Stimulated activated naive CD8-positive, alpha-beta T cell treated with anti-CD3 and anti-CD28 coated beads, Interleukin-15, amount 100 ng/mL, for 72 hours (primary cell): ENCODE measurements at regions not wholly inside any gene's neighbourhood (a gene's known extent, or its start where the extent isn't known, plus 50 kb on each side); places are given as distances from the start of the nearest gene placed in this dataset.

ENCODE experiments used
- ATAC-seq: fragments of 150-1000 bp; cut with Tn5 transposase; 2 replicates; pipeline ENCODE4 v1.10.0; 2021; ENCODE audit warnings: mild to moderate bottlenecking, moderate library complexity
- DNase-seq, 2 donors: peaks; one replicate each; pipeline ENCODE4 v3.0.0; 2021 to 2022
- H3K27ac Mint-ChIP-seq, 2 donors: one replicate each; pipeline ENCODE4 v1.8.0; 2022; ENCODE audit warnings: mild to moderate bottlenecking in 2 of 2, mixed read lengths in 2 of 2, moderate library complexity in 2 of 2
- H3K27me3 Mint-ChIP-seq: one replicate; pipeline ENCODE4 v1.8.0; 2022; ENCODE audit warnings: mixed read lengths
- H3K4me1 Mint-ChIP-seq: one replicate; pipeline ENCODE4 v1.8.0; 2022; ENCODE audit warnings: mild to moderate bottlenecking, mixed read lengths
- H3K4me3 Mint-ChIP-seq, 2 donors: one replicate each; pipeline ENCODE4 v1.8.0; 2022; ENCODE audit warnings: mild to moderate bottlenecking in 2 of 2, mixed read lengths in 2 of 2, moderate library complexity in 1 of 2
- H3K9me3 Mint-ChIP-seq, 2 donors: one replicate each; pipeline ENCODE4 v1.8.0; 2022; ENCODE audit warnings: mixed read lengths in 2 of 2

DNA sequence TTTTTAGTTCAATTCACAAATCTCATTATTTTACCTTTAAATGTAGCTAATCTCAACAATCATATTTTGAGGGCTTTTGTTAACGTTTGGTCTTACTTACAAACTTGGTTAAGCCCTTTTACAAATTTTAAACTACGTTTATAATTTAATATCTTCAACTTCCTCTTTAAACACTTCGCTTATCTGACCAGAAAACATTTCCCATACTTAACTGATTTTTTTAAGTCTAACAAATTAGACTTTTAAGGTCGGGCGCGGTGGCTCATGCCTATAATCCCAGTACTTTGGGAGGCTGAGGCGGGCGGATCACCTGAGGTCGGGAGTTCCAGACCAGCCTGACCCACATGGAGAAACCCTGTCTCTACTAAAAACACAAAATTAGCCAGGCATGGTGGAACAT lies 300.9 kb downstream of the LMX1A start:
- no peaks in the 10 kb centered on the region for H3K4me1 Mint-ChIP-seq
- H3K9me3 Mint-ChIP-seq: no peaks in the 10 kb centered on the region
- peaks cover 18% of the 10 kb centered on the region for H3K27me3 Mint-ChIP-seq
- ATAC-seq (no peak), DNase-seq (no peak)
- no peak overlapping the region for H3K27ac Mint-ChIP-seq
- H3K4me3 Mint-ChIP-seq: no peak overlapping the region

DNA sequence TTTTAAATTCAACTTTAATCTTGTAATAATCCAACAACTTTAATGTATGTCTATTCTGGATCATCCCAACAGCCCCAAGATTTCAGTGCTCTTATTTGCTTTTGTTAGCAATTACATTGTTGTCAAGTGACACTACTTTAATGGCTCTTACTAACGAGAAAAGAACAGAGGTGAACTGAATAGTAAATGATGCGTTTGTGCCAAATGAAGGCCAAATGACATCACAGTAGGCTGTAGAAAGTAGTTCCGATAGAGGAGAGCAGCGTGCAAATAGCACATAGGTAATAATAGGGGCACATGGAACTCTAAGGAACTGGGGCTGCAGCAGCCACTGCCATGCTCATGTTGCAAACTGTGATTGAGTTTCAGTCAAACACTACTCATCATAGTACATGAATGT lies 301.9 kb downstream of the LMX1A start:
- no peak overlapping the region for H3K27ac Mint-ChIP-seq
- no peaks in the 10 kb centered on the region for H3K4me1 Mint-ChIP-seq
- no peak overlapping the region for H3K4me3 Mint-ChIP-seq
- H3K9me3 Mint-ChIP-seq: peaks cover 0 to 7% of the 10 kb centered on the region in 2 donors
- peaks cover 27% of the 10 kb centered on the region for H3K27me3 Mint-ChIP-seq
- ATAC-seq (no peak), DNase-seq (no peak)

DNA sequence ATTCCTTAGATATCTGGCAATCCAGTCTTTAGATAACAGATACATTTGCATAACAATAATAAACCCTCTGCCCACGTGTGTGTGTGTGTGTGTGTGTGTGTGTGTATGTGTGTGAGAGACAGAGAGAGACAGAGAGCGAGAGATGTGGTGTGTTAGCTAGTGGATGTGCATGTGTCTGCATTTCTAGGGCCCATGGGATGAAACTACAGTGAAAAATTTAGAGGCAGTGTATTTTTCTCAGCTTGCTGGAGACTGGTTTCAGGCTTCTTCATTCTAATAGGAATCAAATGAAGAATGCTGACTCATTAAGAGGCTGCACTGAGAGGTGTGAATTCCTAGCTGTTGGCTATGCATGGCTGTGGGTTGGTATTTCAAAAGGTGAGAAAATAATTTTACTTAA lies 303.2 kb downstream of the LMX1A start:
- DNase-seq (no peak), ATAC-seq (no peak)
- H3K4me3 Mint-ChIP-seq: no peak overlapping the region
- H3K9me3 Mint-ChIP-seq: peaks cover 0 to 9% of the 10 kb centered on the region in 2 donors
- no peaks in the 10 kb centered on the region for H3K4me1 Mint-ChIP-seq
- peaks cover 35% of the 10 kb centered on the region for H3K27me3 Mint-ChIP-seq
- no peak overlapping the region for H3K27ac Mint-ChIP-seq

DNA sequence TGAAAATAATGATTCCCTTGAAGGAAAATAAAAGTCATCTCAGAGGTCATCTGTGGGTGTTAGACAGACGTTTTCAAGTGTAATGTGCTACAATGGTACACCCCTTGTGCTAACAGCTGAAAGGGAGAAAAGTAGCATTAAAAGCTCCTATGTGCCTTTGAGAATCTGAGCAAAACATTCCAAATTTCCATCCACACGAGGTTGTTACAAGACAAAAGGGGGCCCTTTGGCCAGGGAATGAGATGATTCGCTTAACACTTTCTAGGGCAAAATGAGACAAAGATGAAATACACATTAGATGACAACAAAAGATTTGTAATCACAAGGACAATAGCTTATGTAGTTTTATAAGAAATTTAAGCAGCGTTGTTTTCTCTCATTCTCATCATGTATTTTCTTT lies 303.6 kb downstream of the LMX1A start:
- DNase-seq (no peak), ATAC-seq (no peak)
- Mint-ChIP-seq H3K9me3 (peaks cover 0 to 9% of the 10 kb centered on the region in 2 donors), H3K27ac (no peak overlapping the region), H3K27me3 (peaks cover 37% of the 10 kb centered on the region), H3K4me3 (no peak overlapping the region), H3K4me1 (no peaks in the 10 kb centered on the region)

DNA sequence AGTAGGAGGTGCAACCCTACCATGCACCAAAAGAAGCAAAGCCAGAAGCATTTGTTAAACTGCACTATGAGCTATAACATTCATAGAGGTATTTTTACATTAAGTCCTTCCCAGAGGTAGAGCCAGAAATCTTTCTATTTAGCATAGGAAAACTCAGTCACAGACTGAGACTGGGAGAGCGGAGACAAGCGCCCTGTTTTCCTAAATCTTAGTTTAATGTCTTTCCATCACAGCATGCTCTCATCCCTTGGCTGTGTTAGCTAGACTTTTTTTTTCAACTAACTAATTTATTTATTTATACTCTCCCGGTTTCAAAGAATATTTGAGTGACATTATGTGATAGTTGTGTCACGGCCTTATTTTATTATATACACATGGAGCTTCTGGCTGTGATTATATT lies 304.1 kb downstream of the LMX1A start:
- DNase-seq (no peak), ATAC-seq (no peak)
- H3K9me3 Mint-ChIP-seq: peaks cover 0 to 9% of the 10 kb centered on the region in 2 donors
- H3K27me3 Mint-ChIP-seq: peaks cover 41% of the 10 kb centered on the region
- H3K4me3 Mint-ChIP-seq: no peak overlapping the region
- no peaks in the 10 kb centered on the region for H3K4me1 Mint-ChIP-seq
- H3K27ac Mint-ChIP-seq: no peak overlapping the region

DNA sequence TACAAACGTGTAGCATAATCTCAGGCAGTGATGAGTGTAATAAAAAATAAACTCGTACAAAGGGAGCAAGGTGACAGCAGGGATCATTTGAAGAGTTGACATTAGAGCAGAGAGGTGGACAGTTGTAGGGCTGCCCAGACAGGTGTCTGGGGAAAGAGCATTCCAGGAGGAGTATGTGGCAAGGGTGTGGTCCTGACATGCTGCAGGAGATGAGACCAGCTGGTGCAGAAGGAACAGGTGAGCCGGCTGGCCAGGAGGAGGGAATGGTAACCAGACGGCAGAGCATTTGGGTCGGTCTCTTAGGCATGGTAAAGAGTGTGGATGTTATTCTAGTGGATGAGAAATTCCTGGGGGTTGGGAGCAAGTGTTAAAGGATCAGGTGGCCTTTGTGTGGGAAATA lies 306.3 kb downstream of the LMX1A start:
- peaks cover 0 to 9% of the 10 kb centered on the region in 2 donors for H3K9me3 Mint-ChIP-seq

DNA sequence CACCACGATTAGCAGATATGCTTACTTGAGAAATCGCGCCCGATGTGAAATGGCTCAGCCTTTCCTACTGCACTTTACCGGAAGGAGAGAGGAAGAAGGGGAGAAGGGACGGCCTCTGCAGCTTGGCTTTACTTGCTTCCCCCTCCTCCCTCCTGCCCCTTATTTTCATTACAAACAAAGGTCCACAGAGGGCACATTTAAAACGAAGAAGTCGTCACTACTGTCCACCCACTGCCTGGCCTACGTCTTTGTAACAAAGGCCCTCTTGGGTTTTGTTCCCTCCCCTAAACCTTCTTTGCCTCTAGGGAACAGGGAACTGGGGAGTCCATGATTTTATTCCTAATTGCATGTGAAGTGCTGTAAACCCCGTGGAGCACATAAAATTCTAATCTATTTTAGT lies 308.5 kb downstream of the LMX1A start:
- peaks cover 0 to 9% of the 10 kb centered on the region in 2 donors for H3K9me3 Mint-ChIP-seq
- ATAC-seq (no peak), DNase-seq (no peak)
- peak overlapping the region in 1 of 2 donors; percentile 51 for H3K27ac Mint-ChIP-seq
- no peaks in the 10 kb centered on the region for H3K4me1 Mint-ChIP-seq
- H3K27me3 Mint-ChIP-seq: peaks cover 33% of the 10 kb centered on the region
- H3K4me3 Mint-ChIP-seq: no peak overlapping the region

More for the DNA sequence above, 306.3 kb downstream of the LMX1A start:
- ATAC-seq (no peak), DNase-seq (no peak)
- H3K4me1 Mint-ChIP-seq: no peaks in the 10 kb centered on the region
- no peak overlapping the region for H3K27ac Mint-ChIP-seq
- H3K4me3 Mint-ChIP-seq: no peak overlapping the region
- H3K27me3 Mint-ChIP-seq: peaks cover 33% of the 10 kb centered on the region

DNA sequence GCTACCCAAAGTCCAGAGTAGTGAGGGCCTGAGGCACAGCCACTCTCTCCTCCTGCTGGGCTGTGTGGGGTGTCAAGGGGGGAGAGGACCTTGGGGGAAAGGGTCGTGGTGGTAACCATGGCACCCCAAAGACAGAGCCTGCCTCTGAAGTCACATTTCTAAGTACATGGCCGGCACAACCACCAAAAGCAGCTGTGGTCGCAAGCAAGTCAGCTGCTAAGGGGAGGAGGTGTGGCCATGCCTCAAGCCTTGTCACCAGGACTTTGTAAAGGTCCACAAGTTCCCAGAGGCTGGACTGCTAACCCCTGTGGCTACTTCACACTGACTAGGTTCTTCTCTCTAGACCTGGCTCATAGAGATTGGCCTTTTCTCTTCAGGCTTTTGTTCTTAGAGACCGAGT lies 310.6 kb downstream of the LMX1A start:
- DNase-seq (no peak), ATAC-seq (no peak)
- peaks cover 33% of the 10 kb centered on the region for H3K27me3 Mint-ChIP-seq
- no peak overlapping the region for H3K4me3 Mint-ChIP-seq
- peaks cover 0 to 9% of the 10 kb centered on the region in 2 donors for H3K9me3 Mint-ChIP-seq
- H3K4me1 Mint-ChIP-seq: no peaks in the 10 kb centered on the region
- no peak overlapping the region for H3K27ac Mint-ChIP-seq

DNA sequence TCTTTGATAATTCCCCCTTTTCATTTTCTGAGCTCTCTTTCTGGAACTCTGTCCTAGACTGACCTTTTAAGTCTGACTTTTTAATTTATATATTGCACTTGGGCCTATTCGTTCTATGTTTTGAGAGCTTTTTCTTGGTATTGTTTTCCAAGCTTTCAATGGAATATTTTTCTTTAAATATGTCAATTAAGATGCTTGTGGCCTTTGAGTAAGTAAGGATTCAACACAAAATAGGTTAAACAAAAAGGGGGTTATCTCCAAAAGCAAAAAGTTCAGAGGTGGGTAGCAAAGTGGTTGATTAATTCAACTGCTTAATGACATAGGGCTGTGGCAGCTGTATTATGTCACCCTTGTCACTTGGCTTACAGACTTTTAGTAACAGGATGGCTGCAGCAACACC lies 315.9 kb downstream of the LMX1A start:
- Mint-ChIP-seq H3K27me3 (no peaks in the 10 kb centered on the region), H3K9me3 (peaks cover 0 to 4% of the 10 kb centered on the region in 2 donors), H3K4me3 (no peak overlapping the region), H3K4me1 (no peaks in the 10 kb centered on the region), H3K27ac (no peak overlapping the region)
- DNase-seq: no peak
- no peak for ATAC-seq

DNA sequence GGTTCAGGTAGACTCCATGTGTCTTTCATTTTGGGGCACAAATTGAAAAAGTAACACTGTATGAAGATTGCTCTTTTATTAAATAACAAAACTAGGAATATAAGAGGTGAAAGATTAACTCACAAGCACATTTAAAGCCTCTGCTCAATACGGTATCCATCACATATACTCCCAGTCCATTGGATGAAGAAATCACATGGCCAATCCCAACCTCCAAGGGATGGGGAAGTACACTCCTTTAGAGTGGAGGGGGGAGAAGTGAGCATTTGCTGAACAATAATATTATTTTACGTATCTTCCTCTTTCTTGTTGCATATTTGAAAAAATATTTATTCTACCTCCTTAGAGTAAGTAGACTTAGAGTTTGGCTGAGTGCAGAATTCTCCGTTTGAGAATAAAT lies 316.5 kb downstream of the LMX1A start:
- Mint-ChIP-seq H3K9me3 (peaks cover 0 to 4% of the 10 kb centered on the region in 2 donors), H3K27ac (no peak overlapping the region), H3K4me3 (no peak overlapping the region), H3K4me1 (no peaks in the 10 kb centered on the region), H3K27me3 (no peaks in the 10 kb centered on the region)
- DNase-seq (no peak), ATAC-seq (no peak)

DNA sequence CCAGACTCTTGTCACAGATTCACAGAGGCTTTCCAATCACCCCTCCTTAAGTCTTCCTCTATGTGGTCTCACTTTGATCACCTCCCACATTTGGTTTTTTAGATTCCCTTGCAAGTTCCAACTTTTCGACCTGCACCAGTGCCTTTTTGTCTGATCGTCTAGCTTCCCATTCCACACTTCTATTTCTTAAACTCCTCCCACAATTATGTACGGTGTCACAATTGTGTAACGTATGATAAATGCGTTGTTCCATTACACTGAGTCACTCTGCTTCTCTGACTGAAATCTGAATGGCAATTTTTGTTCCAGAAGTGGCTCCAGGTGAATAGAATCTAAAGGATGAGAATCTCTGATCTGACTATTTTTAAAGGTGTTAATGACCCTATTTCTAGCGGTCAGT lies 320.1 kb downstream of the LMX1A start:
- Mint-ChIP-seq H3K4me1 (no peaks in the 10 kb centered on the region), H3K27me3 (peaks cover 8% of the 10 kb centered on the region), H3K27ac (no peak overlapping the region), H3K9me3 (peaks cover 4 to 7% of the 10 kb centered on the region in 2 donors), H3K4me3 (no peak overlapping the region)
- ATAC-seq (no peak), DNase-seq (no peak)

DNA sequence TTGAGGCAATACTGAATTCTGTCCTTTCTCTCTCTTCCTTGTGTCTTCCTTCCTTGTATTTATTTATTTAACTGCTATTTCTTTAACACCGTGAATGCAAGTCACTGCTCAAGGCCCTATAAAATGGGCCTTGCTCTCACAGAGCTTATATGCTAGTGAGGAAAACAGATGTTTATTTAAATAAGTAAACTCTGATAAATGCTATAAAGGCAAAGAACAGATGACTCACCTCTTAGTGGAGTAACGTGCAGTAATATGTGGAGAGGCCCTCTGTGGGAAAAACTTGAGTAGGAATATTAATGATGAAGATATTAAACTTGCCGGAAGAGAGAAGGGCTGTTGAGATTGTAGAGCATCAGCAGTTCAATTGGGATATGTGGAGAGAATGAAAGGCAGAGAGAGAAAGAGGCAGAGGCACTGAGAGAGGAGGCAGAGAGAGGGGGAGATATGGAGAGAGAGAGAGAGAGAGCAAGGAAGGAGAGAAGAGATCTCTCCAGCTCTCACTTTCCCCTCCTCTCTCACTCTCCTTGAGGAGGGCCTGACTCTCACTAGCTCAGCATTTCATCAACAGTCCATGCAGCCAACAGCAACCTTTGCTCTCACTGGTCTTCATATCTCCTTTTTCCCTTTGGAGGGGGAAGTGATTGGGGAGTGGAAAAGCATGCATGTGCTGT lies 322.2 kb downstream of the LMX1A start:
- H3K4me1 Mint-ChIP-seq: no peaks in the 10 kb centered on the region
- DNase-seq: no peak
- no peak overlapping the region for H3K4me3 Mint-ChIP-seq
- H3K27ac Mint-ChIP-seq: no peak overlapping the region
- ATAC-seq: no peak
- H3K9me3 Mint-ChIP-seq: peaks cover 4 to 7% of the 10 kb centered on the region in 2 donors
- peaks cover 8% of the 10 kb centered on the region for H3K27me3 Mint-ChIP-seq

DNA sequence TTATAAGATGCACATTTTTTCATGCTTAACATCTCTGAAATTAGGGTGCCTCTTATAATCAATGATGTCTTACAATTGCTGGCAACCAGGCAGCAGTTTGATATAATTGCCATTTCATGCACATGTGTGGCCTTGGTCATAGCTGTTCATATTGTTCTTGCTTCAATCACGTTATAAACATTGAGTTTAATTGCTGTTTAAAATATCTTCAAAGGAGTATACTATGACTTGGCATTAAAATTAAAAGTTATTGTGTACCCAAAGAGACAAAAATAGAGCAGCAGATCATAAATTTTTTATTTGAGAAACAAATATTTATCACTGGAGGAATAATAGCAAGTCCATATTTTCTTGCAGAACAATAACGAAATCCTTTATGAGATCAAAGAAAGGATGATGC lies 325.5 kb downstream of the LMX1A start:
- DNase-seq: no peak
- Mint-ChIP-seq H3K4me3 (no peak overlapping the region), H3K4me1 (no peaks in the 10 kb centered on the region), H3K27ac (no peak overlapping the region), H3K9me3 (peaks cover 5 to 7% of the 10 kb centered on the region in 2 donors), H3K27me3 (peaks cover 8% of the 10 kb centered on the region)
- ATAC-seq: no peak

DNA sequence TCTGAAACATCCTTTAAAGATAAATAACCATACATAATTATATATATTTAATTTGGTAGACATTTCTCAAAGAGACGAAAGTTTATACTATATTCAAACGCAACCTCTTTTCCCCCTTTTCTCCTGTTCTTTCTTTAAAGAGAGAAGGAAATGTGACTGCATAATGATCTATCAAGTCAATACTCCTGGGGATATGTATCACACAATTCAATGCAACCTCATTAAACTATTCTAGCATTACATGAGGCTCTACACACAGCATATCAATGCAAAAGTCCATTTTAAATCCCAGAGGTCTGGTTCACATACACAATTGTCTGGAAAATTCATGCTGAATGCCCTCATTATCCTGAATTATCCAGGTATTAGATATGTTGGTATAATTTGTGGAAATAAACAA lies 330.7 kb downstream of the LMX1A start:
- DNase-seq (no peak), ATAC-seq (no peak)
- Mint-ChIP-seq H3K4me3 (no peak overlapping the region), H3K4me1 (no peaks in the 10 kb centered on the region), H3K9me3 (peaks cover 0 to 10% of the 10 kb centered on the region in 2 donors), H3K27me3 (no peaks in the 10 kb centered on the region), H3K27ac (no peak overlapping the region)

DNA sequence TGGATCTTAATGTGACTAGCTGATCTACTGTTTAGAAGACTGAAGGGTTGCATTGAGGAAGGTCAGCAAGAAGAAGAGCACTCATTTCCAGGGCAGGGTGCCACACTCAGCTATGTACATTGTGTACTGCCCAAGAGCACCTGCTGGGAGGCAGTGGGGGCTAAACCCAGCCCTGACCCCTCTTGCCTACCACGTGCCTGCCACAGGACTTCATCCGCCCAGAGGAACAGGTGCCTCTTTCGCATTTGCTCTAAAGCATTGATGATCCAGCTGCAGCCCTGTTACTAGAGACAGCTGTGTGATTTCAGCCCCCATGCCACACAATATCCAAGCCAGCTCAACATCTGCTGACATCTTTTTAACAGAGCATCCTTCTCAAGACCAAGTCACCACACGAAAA lies 341.8 kb downstream of the LMX1A start:
- DNase-seq (no peak), ATAC-seq (no peak)
- Mint-ChIP-seq H3K27ac (no peak overlapping the region), H3K9me3 (peaks cover 8 to 23% of the 10 kb centered on the region in 2 donors), H3K4me1 (no peaks in the 10 kb centered on the region), H3K4me3 (no peak overlapping the region), H3K27me3 (no peaks in the 10 kb centered on the region)

DNA sequence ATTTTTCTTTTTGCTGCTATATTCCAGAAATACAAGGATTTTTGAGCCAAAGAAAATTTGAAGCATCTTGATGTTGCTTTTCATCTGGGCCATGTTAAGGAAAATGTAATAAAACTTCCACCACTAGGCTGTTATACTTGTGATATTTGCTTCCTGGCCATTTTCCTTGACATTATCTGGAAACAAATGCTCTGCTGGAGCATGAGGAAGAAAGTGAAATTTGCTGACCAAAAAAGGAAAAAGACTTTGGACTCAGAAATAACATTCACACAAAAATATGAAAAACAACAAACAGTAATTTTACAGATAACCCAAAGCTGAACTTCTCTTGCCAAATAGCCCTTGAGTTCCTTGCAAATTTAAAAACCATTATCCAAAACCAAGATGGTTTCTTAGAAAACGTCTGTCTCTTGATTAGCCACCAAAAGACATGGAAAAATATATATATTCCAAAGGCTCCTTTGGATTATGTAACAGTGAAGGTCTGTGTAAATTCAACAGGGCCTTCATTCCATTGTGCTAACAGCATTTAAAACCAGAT lies 344.5 kb downstream of the LMX1A start:
- Mint-ChIP-seq H3K4me1 (no peaks in the 10 kb centered on the region), H3K4me3 (no peak overlapping the region), H3K27me3 (no peaks in the 10 kb centered on the region), H3K9me3 (peaks cover 0 to 5% of the 10 kb centered on the region in 2 donors), H3K27ac (no peak overlapping the region)
- DNase-seq (no peak), ATAC-seq (no peak)

DNA sequence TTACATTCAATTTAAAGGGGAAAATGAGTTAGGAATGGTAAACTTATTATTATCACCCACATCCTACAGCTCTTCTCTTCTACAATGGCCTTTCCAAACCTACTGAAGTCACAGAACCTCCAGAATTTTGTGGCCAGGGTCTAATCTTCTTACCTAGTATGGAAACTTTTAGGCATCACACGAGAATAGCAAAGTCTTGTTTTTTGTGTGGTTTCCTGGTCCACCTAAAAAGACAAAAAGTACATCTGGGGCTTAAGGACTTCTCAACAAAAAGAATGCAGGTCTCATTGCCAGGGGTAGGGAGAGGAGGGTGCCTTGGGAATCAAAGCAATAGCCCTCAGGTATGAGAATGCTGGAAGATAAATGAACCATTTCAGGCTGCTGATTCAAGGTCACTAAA lies 345.3 kb downstream of the LMX1A start:
- ATAC-seq (no peak), DNase-seq (no peak)
- Mint-ChIP-seq H3K9me3 (no peaks in the 10 kb centered on the region), H3K4me3 (no peak overlapping the region), H3K4me1 (no peaks in the 10 kb centered on the region), H3K27me3 (no peaks in the 10 kb centered on the region), H3K27ac (no peak overlapping the region)
